ENCODE measurements at regions not wholly inside any gene's neighbourhood (a gene's known extent, or its start where the extent isn't known, plus 50 kb on each side); places are given as distances from the start of the nearest gene placed in this dataset.
"Not testable (repeated sequence)": the region's sequence is repeated elsewhere in the genome, so short reads cannot be mapped to it uniquely, and the experiment has no call there.

- Histone ChIP-seq H3K9me3 (ENCODE audit: low read length) (no peaks in the 10 kb centered on the region), H3K27me3 (ENCODE audit: insufficient read depth, low read depth, low read length) (no peaks in the 10 kb centered on the region), H3K27ac (ENCODE audit: low read length) (no peak overlapping the region), H3K9me2 (ENCODE audit: insufficient read depth, low read length) (no peaks in the 10 kb centered on the region), H3K79me2 (replicated peaks; ENCODE audit: insufficient read depth, low read length) (no peaks in the 10 kb centered on the region), H2AFZ (ENCODE audit: low read depth, low read length) (no peak overlapping the region), H3K9ac (ENCODE audit: low read length) (no peak overlapping the region), H3K4me3 (ENCODE audit: low read length) (no peak overlapping the region), H3F3A (ENCODE audit: insufficient read depth, low read length, poor library complexity, severe bottlenecking) (no peaks in the 10 kb centered on the region), H3K36me3 (ENCODE audit: insufficient read depth, low read length) (no peaks in the 10 kb centered on the region), H4K20me1 (ENCODE audit: insufficient read depth) (no peaks in the 10 kb centered on the region), H3K4me2 (ENCODE audit: low read length) (no peak overlapping the region)
- TF ChIP-seq TAF1 (IDR thresholded peaks at IDR 0.05; ENCODE audit: low read depth): no peak
- TF ChIP-seq RAD21 (conservative IDR thresholded peaks at IDR 0.05): no peak
- TF ChIP-seq REST (IDR thresholded peaks at IDR 0.05; ENCODE audit: borderline replicate concordance): no peak
- TF ChIP-seq EP300 (conservative IDR thresholded peaks at IDR 0.05; ENCODE audit: poor library complexity, severe bottlenecking): no peak
- no peak for TF ChIP-seq EZH2 (IDR thresholded peaks at IDR 0.05; ENCODE audit: borderline replicate concordance, insufficient read depth, low read length, poor library complexity, severe bottlenecking)
- TF ChIP-seq MXI1 (conservative IDR thresholded peaks at IDR 0.05; ENCODE audit: poor library complexity, severe bottlenecking): no peak
- no peak for TF ChIP-seq CTCF (IDR thresholded peaks at IDR 0.05; ENCODE audit: poor library complexity, severe bottlenecking)
- TF ChIP-seq POLR2AphosphoS5 (IDR thresholded peaks at IDR 0.05): no peak
- no peak for TF ChIP-seq SMC3 (conservative IDR thresholded peaks at IDR 0.05; ENCODE audit: poor library complexity)
Measured at GRCh38 chr6:165766026-165766425, 103.0 kb upstream of the PDE10A start.

- not testable (repeated sequence) for H3K27ac ChIP-seq (ENCODE audit: low read length); H3F3A ChIP-seq (ENCODE audit: insufficient read depth, low read length, poor library complexity, severe bottlenecking); H3K4me3 ChIP-seq (ENCODE audit: low read length); H3K4me2 ChIP-seq (ENCODE audit: low read length); H3K9me2 ChIP-seq (ENCODE audit: insufficient read depth, low read length); H3K9ac ChIP-seq (ENCODE audit: low read length); H3K27me3 ChIP-seq (ENCODE audit: insufficient read depth, low read depth, low read length); H2AFZ ChIP-seq (ENCODE audit: low read depth, low read length); H4K20me1 ChIP-seq (ENCODE audit: insufficient read depth); H3K36me3 ChIP-seq (ENCODE audit: insufficient read depth, low read length); H3K79me2 ChIP-seq (replicated peaks; ENCODE audit: insufficient read depth, low read length); H3K9me3 ChIP-seq (ENCODE audit: low read length)
Measured at GRCh38 chr6:165765256-165765655, 102.2 kb upstream of the PDE10A start.

GRCh38 chr6:165762876-165763275 is 99.8 kb upstream of the PDE10A start:
- Histone ChIP-seq H3K9ac (ENCODE audit: low read length) (no peak overlapping the region), H3F3A (ENCODE audit: insufficient read depth, low read length, poor library complexity, severe bottlenecking) (no peaks in the 10 kb centered on the region), H3K27me3 (ENCODE audit: insufficient read depth, low read depth, low read length) (no peaks in the 10 kb centered on the region), H3K79me2 (replicated peaks; ENCODE audit: insufficient read depth, low read length) (no peaks in the 10 kb centered on the region), H3K27ac (ENCODE audit: low read length) (no peak overlapping the region), H2AFZ (ENCODE audit: low read depth, low read length) (no peak overlapping the region), H3K9me2 (ENCODE audit: insufficient read depth, low read length) (no peaks in the 10 kb centered on the region), H3K4me3 (ENCODE audit: low read length) (no peak overlapping the region), H3K9me3 (ENCODE audit: low read length) (no peaks in the 10 kb centered on the region), H3K4me2 (ENCODE audit: low read length) (no peak overlapping the region), H3K36me3 (ENCODE audit: insufficient read depth, low read length) (no peaks in the 10 kb centered on the region), H4K20me1 (ENCODE audit: insufficient read depth) (no peaks in the 10 kb centered on the region)
- TF ChIP-seq POLR2AphosphoS5 (IDR thresholded peaks at IDR 0.05): no peak
- no peak for TF ChIP-seq EZH2 (IDR thresholded peaks at IDR 0.05; ENCODE audit: borderline replicate concordance, insufficient read depth, low read length, poor library complexity, severe bottlenecking)
- no peak for TF ChIP-seq REST (IDR thresholded peaks at IDR 0.05; ENCODE audit: borderline replicate concordance)
- TF ChIP-seq EP300 (conservative IDR thresholded peaks at IDR 0.05; ENCODE audit: poor library complexity, severe bottlenecking): no peak
- TF ChIP-seq CTCF (IDR thresholded peaks at IDR 0.05; ENCODE audit: poor library complexity, severe bottlenecking): no peak
- no peak for TF ChIP-seq SMC3 (conservative IDR thresholded peaks at IDR 0.05; ENCODE audit: poor library complexity)
- TF ChIP-seq MXI1 (conservative IDR thresholded peaks at IDR 0.05; ENCODE audit: poor library complexity, severe bottlenecking): no peak
- TF ChIP-seq RAD21 (conservative IDR thresholded peaks at IDR 0.05): no peak
- TF ChIP-seq TAF1 (IDR thresholded peaks at IDR 0.05; ENCODE audit: low read depth): no peak

Data from neural cell (in vitro differentiated cells).